ENCODE measurements at regions not wholly inside any gene's neighbourhood (a gene's known extent, or its start where the extent isn't known, plus 50 kb on each side); places are given as distances from the start of the nearest gene placed in this dataset.

GRCh38 chrX:139025816-139026215 is 314.3 kb upstream of the FGF13 start:
- Histone ChIP-seq H3K27me3 (no peaks in the 10 kb centered on the region), H3K27ac (no peak overlapping the region), H3K4me1 (no peaks in the 10 kb centered on the region), H3K4me3 (no peak overlapping the region), H3K36me3 (no peaks in the 10 kb centered on the region), H3K9me3 (no peaks in the 10 kb centered on the region)
- DNase-seq = no peak
- ATAC-seq = no peak
- no peak for TF ChIP-seq CTCF (IDR thresholded peaks at IDR 0.05)
- intact Hi-C loops (cut with DNase I) = no loop called here

- DNase-seq (no peak), ATAC-seq (no peak)
- H3K36me3 ChIP-seq = no peaks in the 10 kb centered on the region
- no peaks in the 10 kb centered on the region for H3K4me1 ChIP-seq
- intact Hi-C loops (cut with DNase I) = no loop called here
- no peak overlapping the region for H3K4me3 ChIP-seq
- H3K27me3 ChIP-seq = no peaks in the 10 kb centered on the region
- no peak for TF ChIP-seq CTCF (IDR thresholded peaks at IDR 0.05)
- 88 to 89% methylated on average over 3 of the region's 3 CpGs for WGBS, 2 donors
- H3K9me3 ChIP-seq = no peaks in the 10 kb centered on the region
- H3K27ac ChIP-seq = no peak overlapping the region
Observed at GRCh38 chrX:139023531-139023930, 312.0 kb upstream of the FGF13 start.

GRCh38 chrX:139020801-139021200 is 309.3 kb upstream of the FGF13 start:
- intact Hi-C loops (cut with DNase I) = no loop called here
- DNase-seq (no peak), ATAC-seq (no peak)
- H3K36me3 ChIP-seq = no peaks in the 10 kb centered on the region
- H3K27ac ChIP-seq = no peak overlapping the region
- H3K4me1 ChIP-seq = no peaks in the 10 kb centered on the region
- H3K27me3 ChIP-seq = no peaks in the 10 kb centered on the region
- no peak overlapping the region for H3K4me3 ChIP-seq
- no peak for TF ChIP-seq CTCF (IDR thresholded peaks at IDR 0.05)
- H3K9me3 ChIP-seq = peaks cover 0 to 8% (median 1%) of the 10 kb centered on the region in 11 donors
- 72 to 79% methylated on average over 3 of the region's 3 CpGs for WGBS, 2 donors

GRCh38 chrX:139018436-139018835 is 306.9 kb upstream of the FGF13 start:
- H3K9me3 ChIP-seq = peaks cover 0 to 26% (median 6%) of the 10 kb centered on the region in 11 donors
- intact Hi-C loops (cut with DNase I) = no loop called here
- no peak overlapping the region for H3K27ac ChIP-seq
- no peak for TF ChIP-seq CTCF (IDR thresholded peaks at IDR 0.05)
- ATAC-seq (no peak), DNase-seq (no peak)
- H3K4me3 ChIP-seq = no peak overlapping the region
- 72 to 76% methylated on average over 2 of the region's 2 CpGs for WGBS, 2 donors
- H3K27me3 ChIP-seq = no peaks in the 10 kb centered on the region
- no peaks in the 10 kb centered on the region for H3K36me3 ChIP-seq
- H3K4me1 ChIP-seq = no peaks in the 10 kb centered on the region

DNA sequence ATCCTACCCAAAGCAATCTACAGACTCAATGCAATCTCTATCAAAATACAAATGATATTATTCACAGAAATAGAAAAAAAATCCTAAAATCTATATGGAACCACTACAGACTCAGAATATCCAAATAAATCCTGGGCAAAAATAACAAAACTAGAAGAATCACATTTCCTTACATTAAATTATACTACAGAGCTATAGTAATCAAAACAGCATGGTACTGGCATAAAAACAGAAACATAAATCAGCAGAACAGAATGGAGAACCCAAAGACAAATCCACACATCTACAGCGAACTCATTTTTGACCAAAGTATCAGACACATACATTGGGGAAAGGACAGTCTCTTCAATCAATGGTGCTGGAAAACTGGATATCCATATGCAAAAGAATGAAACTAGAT is 304.1 kb upstream of the FGF13 start:
- H3K4me1 ChIP-seq = no peaks in the 10 kb centered on the region
- no peak overlapping the region for H3K4me3 ChIP-seq
- intact Hi-C loops (cut with DNase I) = no loop called here
- WGBS, 2 donors = 94 to 95% methylated on average over 1 of the region's 1 CpG
- no peak for TF ChIP-seq CTCF (IDR thresholded peaks at IDR 0.05)
- H3K27ac ChIP-seq = no peak overlapping the region
- H3K27me3 ChIP-seq = no peaks in the 10 kb centered on the region
- peaks cover 0 to 46% (median 8%) of the 10 kb centered on the region in 11 donors for H3K9me3 ChIP-seq
- DNase-seq (no peak), ATAC-seq (no peak)
- no peaks in the 10 kb centered on the region for H3K36me3 ChIP-seq

All from heart right ventricle (tissue), 16 donors.